OCI-LY1 (cell line): ENCODE measurements at regions not wholly inside any gene's neighbourhood (a gene's known extent, or its start where the extent isn't known, plus 50 kb on each side); places are given as distances from the start of the nearest gene placed in this dataset.

Experiments
- EZH2 ChIP-seq: fragments of 200-600 bp; sonication (generic), shearing (Covaris generic); IDR thresholded peaks from 2 replicates; pipeline ENCODE4 v1.8.0; 2017; ENCODE audit warnings: borderline replicate concordance, mixed run types, mild to moderate bottlenecking, antibody characterized with exemption, low read length, moderate library complexity, mixed read lengths
- TF ChIP-seq, protein P1 (sequence below): fragments of 200-600 bp; sonication (generic), shearing (Covaris generic); IDR thresholded peaks from 2 replicates; pipeline ENCODE4 v1.5.1; 2017; ENCODE audit warnings: mild to moderate bottlenecking, antibody characterized with exemption, low read length, moderate library complexity, mixed read lengths

- TF ChIP-seq, protein P1, sequence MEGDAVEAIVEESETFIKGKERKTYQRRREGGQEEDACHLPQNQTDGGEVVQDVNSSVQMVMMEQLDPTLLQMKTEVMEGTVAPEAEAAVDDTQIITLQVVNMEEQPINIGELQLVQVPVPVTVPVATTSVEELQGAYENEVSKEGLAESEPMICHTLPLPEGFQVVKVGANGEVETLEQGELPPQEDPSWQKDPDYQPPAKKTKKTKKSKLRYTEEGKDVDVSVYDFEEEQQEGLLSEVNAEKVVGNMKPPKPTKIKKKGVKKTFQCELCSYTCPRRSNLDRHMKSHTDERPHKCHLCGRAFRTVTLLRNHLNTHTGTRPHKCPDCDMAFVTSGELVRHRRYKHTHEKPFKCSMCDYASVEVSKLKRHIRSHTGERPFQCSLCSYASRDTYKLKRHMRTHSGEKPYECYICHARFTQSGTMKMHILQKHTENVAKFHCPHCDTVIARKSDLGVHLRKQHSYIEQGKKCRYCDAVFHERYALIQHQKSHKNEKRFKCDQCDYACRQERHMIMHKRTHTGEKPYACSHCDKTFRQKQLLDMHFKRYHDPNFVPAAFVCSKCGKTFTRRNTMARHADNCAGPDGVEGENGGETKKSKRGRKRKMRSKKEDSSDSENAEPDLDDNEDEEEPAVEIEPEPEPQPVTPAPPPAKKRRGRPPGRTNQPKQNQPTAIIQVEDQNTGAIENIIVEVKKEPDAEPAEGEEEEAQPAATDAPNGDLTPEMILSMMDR = no peak
- TF ChIP-seq EZH2 = no peak
Observed at GRCh38 chr12:30525171-30525570, 170.5 kb downstream of the IPO8 start.
